GM19463 (cell line): ENCODE measurements at regions not wholly inside any gene's neighbourhood (a gene's known extent, or its start where the extent isn't known, plus 50 kb on each side); places are given as distances from the start of the nearest gene placed in this dataset.

Experiments
- ATAC-seq: cut with Tn5 transposase; IDR thresholded peaks from one replicate; pipeline ENCODE4 v1.9.1; 2021; ENCODE audit warnings: mild to moderate bottlenecking, moderate library complexity; ENCODE audit not compliant: unreplicated experiment

DNA sequence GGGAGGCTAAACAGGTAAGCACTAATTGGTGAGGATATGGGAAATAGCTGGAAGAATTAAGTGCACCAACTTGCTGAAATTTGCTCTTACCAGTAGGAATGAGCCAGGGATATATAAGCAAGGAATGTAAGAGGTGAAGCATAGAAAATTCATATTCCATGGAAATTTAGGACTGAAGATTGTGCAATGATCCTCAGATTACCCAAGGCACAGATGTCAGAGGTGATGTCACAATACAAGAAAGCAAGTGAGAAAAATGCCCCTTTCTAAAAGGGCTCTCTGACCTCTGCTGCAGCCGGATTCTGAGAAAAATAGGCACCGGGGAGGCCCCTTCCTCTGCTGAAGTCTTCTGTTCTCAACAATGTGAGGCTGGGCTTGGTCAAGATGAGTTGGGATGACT is 112.3 kb upstream of the ZNF678 start:
- ATAC-seq, result no peak

DNA sequence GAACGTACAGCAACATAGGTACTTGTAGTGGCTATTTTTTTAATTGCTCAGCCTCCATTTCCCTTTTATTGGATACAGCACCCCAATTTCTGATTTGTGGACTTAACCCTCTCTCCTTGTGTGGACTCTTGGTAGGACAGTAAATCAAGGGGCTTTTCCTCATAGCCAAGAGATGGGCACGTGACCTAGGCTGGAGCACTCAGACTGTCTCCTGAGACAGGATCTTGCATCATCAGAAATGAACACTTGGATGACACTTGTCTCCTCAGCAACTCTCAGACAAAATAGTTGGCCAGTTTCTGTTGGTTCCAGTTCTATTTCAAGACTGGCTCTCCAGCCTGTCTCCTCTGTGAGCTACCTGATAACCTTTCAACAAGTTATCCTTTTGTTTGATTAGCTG is 112.9 kb upstream of the ZNF678 start:
- no peak for ATAC-seq

DNA sequence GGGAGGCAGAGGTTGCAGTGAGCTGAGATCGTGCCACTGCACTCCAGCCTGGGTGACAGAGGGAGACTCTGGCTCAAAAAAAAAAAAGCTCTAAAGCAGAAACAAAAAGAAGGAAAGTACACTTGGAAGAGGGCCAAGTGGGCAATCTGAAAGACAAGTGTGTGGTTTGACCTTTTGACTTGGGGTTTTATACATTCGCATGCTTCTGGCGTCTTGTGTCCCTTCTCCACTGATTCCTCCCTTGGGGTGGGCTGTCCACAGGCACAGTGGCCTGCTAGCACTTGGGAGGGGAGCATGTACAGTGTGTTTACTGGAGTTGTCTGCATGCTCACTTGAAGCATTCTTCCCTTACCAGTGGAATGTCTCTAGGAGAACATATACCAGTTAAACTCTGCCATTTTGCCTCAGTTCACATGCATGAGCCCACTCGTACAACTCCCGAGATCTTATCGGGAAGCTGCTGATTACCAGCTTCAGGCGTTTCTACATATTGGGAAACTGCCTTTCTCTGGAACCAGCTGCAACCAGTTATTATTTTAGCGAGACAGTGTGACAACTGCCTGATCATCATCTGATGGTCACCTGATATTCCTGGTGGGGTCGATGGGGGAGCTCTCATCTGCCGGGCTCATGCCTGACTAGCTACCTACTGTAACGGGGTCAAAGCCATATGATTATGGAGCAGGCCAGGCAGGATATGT is 113.5 kb upstream of the ZNF678 start:
- no peak for ATAC-seq

DNA sequence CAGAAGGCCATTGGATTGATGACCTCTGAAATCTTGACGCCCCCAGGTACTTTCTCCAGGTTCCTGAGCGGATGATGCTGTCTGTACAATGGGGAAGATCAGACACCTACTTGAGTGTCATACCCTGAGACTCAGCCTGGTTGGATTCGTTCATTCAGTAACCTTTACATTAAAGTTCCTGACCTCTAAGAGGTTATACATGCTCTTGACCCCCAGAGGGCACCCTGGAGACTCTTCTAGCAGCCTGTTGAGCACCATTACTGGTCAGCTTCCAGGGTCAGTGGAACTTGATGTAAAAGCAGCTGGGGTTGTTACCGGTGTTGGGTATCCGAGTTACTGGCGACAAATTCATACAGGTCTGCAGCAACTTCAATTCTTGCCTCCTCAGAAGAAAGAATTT is 114.3 kb upstream of the ZNF678 start:
- no peak for ATAC-seq

DNA sequence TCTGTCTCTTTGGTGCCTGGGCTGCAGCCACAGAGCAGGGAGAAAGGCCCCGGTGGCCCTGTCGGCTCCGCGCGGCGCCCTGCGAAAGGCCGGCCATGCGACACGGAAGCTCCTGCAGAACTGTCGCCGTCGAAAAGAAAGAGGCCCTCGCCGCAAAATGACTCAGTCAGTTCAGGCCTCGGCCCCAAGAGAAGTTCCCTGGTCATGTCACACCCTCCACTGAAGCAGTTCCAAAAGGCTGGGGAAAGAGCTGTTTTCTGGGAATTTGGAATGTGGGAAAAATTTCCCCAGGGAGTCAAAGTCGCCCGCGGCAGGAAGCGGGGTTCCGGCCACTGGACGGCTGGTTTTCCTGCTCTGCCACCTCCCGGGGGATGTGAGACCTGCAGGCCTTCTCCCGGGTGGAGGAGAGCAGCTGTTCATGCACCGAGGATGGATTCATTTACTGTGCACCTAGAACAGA is 115.8 kb upstream of the ZNF678 start:
- no peak for ATAC-seq

DNA sequence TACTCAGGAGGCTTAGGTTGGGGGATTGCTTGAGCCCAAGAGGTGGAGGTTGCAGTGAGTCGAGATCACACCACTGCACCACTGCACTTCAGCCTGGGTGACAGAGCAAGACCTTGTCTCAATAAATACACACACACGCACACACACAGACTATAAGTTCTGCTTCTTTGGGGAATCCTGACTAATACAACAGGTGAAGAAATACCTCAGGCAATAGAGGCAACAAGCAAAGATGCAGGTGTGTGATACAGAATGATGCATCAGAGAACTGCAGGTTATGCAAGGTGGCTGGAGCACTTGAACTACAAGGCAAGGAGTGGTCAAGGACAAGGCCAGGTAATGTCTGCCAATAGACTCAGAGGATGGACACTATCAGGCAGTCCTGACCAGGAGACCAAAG is 117.6 kb upstream of the ZNF678 start:
- no peak for ATAC-seq

DNA sequence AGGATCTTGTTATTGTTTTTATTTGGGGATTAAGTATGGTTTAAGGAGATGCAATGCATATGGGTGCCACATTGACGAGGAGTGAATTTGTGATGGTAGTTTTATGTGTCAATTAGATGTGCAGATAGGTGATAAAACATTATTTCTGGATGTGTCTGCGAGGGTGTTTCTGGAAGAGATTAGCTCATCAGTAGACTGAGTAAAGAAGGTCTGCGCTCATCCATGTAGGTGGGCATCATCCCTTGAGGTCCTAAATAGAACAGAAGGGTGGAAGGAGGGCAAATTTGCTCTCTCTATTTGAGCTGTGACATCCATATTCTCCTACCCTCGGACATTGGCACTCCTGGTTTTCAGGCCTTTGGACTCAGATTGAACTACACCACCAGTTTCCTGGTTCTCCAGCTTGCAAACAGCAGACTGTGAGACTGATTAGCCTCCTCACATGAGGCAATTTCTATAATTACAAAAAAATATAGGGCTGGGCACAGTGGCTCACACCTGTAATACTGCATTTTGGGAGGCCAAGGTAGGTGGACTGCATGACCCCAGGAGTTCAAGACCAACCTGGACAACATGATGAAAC is 118.2 kb upstream of the ZNF678 start:
- ATAC-seq, result no peak

DNA sequence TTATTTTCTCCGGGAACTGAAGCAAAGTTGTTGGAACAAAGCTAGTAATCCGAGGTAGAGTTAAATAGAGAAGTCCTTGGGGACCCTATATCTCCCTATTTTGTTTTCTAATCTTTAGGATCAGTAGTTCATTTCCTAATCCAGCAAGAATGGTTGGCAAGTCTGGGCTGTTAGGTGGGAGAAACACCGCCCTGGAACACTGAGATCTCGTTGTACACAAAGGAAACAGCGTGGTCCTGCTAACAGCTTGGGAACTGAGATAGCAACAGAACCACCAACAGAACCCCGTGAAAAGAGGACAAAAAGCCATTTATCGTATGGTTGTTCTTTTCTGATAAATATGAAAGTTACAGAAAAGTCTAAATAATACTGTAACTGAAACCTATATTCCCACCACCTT is 121.9 kb upstream of the CDC42BPA start:
- no peak for ATAC-seq

DNA sequence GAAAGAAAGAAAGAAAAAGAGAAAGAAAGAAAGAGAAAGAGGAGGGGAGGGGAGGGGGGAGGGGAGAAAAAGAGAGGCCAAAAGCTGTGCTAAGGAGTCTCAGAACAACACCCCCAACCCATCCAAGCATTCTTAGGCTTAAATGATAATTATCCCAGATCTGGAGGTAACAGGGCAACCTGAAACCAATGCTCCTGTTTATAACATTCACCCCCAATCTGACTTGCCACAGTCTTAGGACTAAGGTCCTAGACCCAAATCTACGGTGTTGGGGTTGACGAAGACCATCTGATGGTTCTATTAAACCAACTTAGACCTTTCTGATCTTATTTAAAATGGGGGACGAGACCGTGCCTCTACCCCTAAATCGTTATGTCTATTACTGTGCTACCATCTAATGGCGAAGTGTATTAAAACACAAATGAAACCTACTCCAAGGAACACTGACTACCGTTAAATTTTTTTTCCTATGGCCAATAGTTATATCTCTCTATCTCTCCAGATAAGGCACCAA is 119.3 kb upstream of the CDC42BPA start:
- ATAC-seq, result peak; percentile 50

DNA sequence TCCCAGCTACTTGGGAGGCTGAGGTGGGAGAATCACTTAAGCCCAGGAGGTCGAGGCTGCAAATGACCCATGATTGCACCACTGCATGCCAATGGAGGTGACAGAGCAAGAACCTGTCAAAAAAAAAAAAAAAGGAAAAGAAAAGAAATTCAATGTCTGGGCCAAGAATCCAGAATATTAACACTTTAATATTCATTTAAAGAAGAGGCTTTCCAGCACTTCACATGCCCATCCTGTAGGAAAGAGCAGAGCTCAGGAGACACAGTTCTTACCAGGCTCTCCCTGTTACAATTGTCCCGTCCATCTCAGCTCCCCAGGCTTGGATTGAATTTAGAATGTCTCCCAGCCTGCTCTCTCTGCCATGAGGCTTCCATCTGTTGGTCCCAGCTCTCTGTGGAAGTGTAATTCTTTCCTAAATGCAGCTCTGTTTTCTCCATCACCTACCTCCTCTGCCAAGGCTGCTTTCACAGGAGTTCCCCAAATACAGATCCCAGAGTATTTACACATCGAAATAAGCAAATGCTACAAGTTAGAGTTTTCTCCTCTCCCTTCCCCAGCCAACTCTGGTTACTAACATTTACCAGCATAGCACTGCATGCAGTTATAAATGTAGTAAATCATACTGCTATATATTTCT is 116.6 kb upstream of the CDC42BPA start:
- ATAC-seq, result no peak

DNA sequence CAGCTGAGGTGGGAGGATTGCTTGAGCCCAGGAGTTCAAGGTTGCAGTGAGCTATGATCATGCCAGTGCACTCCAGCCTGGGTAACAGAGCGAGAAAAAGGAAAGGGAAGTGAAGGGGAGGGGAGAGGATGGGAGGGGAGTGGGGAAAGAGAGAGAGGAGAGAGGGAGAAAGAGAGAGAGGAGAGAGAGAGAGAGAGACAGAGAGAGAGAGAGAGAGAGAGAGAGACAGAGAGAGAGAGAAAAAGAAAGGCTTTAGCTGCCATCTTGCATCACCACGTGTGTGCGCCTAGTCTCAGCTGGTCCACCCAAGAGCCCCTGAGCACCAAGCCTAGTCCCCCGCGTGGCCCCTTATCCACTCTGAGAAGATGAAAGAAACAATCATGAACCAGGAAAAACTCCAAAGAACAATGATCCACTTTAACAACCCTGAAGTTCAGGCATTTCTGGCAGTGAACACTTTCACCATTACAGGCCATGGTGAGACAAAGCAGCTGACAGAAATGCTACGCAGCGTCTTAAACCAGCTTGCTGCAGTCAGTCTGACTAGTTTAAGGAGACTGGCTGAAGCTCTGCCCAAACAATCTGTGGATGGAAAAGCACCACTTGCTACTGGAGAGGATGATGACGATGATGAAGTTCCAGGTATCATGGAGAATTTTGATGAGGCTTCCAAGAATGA is 115.5 kb upstream of the CDC42BPA start:
- ATAC-seq, result no peak

DNA sequence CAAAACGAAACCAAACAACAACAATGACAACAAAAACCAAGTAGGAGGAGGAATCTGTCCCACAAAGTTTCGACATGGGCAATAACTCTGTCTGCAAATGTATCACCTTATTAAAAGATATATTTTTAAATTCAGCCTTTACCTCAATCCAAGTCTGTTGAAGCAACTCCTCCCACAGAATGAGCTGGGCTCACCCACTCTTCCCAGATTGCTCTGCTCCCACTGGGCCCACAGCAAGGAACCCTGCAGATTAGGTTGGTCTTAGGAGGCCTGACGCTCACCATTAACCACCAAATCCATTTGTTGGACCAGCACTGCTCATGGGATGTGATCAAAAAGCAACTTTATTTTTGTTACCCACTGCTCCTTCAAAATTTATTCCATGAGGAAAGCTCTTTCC is 114.7 kb upstream of the CDC42BPA start:
- no peak for ATAC-seq

DNA sequence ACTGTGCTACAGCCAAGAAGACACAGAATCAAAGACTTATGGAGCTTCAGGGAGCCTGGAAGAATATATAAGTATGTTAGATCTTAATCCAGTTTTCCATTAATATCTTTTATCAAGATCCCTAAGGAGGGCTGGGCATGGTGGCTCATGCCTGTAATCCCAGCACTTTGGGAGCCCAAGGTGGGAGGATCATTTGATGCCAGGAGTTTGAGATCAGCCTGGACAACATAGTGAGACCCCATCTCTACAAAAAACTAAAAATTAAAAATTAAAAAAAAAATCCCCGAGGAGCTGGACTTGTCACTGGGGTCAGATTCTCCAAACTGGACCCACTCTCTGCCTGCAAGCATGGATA is 113.9 kb upstream of the CDC42BPA start:
- no peak for ATAC-seq

DNA sequence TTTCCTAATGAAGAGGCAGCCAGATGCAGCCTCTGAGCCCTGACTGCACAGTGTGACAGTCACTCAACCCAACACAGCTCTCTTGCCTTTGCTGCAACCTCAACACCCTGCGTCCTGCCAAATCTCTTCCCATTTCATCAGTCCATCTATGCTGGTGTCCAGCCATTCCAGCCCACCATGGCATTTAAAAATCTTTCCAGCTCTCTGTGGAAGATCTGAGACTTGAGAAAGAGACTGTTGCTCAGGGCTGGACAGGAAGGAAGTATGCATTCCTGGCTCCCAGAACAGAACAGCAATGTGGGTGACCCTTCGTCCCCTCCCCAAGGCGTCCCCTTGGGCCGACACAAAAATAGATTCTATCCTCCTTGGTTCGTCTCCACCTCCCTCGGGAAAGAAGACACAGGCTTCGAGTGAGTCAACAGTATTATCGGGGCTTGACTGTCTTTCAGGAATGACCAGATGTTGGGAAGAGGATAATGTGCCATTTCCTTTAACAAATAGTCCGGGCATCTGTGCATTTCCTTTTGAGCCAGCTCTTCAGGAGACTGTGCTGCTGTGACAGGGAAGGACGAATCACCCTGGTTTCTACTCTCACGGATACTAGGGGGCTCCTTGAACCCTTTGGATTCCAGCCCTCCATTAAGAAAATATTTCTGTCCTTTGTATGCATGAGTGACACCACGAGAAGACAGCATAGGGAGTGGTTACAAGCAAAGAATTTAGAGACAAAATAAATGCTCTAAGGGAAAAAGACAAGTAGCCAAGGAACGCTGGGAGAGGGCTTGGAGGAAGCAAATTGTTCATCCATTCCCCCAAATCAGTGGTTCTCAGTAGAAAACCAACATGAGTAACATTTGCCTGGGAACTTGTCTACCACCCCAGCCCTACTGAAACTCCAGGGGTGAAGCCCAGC is 111.4 kb upstream of the CDC42BPA start:
- no peak for ATAC-seq

DNA sequence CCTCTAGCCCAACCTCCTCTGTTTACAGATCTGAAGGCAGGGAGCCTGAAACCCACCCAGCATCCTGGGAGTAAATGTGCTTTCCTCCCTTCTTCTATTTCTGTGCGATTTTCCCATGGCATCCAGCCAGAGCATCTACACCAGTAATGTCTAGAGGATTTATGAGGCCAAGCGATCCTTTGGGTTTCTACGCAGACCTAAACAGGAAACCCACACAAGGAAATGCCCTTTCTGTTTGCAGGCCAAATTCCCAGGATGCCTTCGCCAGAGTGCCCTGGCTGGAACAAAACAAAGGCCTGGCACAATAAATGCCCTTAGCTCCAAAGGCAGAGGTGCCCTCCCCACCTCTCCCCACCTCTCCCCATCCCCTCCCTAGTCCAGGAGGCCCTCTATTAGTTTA is 110.5 kb upstream of the CDC42BPA start:
- no peak for ATAC-seq

DNA sequence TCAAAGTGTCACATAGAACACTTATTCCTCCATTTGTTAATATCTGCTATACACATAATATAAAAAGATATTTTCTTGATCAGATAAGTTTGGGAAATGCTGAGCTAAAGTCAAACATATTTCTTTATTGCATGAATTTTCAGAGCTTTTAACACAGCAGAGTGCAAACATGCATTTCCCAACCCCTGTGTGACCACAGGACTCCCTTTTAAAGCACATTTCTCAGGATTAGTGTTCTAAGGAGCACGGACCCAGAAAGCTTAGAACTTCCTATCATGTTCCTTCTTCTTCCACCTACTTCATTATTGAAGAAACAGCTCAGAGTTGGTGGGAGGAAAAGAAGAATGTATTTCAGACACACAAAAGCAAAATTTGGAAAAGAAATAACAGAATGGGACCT is 109.1 kb upstream of the CDC42BPA start:
- ATAC-seq, result no peak

DNA sequence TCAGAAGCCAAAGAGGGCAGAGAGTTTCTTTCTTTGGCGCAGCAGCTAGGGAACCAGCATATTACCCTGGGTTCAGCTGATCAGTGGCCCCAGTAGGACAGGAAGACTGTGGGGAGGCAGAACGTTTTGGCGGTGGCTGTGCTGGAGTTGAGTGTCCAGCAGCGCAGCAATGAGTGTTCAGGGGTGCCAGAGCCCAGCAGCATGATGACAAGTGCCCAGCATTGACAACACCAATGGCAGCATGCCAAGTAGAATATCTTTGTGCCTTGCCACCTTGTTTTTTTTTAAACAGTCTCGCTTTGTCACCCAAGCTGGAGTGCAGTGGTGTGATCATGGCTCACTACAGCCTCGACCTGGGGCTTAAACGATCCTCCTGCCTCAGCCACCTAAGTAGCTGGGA is 106.7 kb upstream of the CDC42BPA start:
- ATAC-seq, result no peak

DNA sequence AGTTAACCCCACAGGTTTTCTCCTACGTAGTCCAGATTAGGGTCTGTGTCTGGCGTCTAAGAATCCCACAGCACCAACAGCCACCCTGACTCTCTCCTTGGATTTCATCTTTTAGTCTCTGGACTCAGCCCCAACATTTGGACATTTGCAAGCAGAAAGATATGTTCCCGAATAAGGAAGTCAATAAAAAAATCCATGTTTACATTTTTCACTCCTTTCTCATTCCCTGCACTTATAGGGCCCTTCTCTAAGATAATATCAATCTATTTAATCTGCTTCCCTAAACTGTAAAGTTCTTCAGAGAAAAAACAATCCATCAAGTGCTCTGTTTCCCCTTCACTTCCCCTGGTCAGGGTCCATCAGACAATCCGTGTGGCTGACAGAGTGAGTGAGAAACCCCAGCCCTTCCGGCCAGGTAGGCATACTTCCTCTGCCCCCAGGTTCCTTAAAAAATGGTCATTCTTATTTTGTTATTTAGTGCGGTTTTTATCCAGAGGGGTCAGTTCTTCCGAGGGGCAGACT is 105.9 kb upstream of the CDC42BPA start:
- ATAC-seq, result no peak

DNA sequence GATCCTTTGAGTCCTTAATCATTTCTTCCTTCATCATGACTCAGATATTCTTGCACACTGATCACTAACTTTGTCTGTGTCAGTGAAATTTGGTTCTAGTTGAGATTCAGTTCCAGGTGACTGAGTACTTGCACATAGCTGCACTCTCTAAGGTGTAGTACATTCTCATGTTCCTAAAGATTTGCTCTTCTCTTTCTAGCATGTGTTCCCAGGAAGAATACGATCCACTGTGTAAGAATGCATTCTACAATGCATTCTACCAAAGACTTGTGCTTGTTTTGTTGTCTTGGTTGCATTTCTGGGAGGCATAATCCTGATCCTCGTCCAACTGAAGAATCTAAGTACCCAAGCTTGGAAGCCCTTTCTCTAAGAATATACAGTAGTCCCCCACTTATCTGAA is 104.3 kb upstream of the CDC42BPA start:
- no peak for ATAC-seq

DNA sequence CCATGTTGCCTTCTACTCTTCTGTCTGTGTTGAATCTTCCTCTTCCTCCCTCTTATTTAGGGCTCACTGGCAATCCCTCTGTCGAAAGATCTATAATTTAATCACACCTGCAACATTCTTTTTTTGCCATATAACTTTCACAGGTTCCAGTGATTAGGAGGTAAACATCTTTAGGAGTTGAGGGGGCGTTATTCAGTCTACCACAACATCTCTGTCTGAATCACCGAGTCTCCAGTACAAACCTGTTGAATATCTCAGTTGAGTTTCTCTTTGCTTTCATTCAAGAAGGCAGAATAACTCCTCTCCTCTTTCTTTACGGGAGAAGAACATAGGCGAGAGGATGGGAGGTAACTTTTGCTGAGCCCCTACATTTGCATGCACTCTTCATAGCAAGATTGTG is 101.9 kb upstream of the CDC42BPA start:
- no peak for ATAC-seq
